GM21723 (cell line): ENCODE measurements at regions not wholly inside any gene's neighbourhood (a gene's known extent, or its start where the extent isn't known, plus 50 kb on each side); places are given as distances from the start of the nearest gene placed in this dataset.

ENCODE experiments used
- ATAC-seq: cut with Tn5 transposase; IDR thresholded peaks from one replicate; pipeline ENCODE4 v1.9.1; 2021; ENCODE audit warnings: mild to moderate bottlenecking, moderate library complexity; ENCODE audit not compliant: unreplicated experiment

- ATAC-seq, result no peak
These were observed 87.1 kb upstream of the PUDP start for GRCh38 chrX:7235071-7235470.

- ATAC-seq, result no peak
These were observed 85.8 kb upstream of the PUDP start for GRCh38 chrX:7233580-7234406.

DNA sequence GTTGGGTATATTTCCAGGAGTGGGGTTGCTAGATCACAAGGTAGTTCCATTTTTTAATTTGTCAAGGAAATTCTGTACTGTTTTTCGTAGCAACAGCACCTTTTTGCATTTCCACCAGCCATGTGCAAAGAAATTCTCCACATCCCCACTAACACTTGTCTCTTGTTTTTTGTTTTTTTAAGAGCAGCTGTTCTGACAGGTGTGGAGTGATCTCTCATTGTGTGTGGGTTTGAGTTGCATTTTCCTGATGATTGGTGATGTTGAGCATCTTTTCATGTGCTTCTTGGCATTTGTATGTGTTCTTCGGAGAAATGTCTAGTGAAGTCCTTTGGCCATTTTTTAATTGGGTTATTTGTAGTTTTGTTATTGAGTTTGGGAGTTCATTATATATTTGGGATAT is 80.3 kb upstream of the PUDP start:
- no peak for ATAC-seq

DNA sequence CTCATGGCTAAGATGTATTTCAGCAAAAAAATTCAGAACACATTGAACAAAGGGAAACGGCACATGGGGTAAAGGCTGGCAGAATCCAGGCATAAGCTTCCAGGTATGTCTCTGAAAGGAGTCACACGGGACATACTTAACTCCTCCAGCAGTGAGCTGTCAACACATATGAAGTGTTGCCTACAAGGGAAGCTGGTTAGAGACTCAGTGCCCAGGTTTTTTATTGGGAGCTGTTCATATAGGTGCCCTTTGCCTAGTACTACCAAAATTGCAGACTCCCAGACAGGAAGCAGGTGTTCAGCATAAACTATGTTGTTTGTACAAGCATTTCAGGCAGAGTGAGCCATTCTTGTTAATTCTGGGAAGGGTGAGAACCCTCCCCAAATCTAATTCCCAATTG is 77.4 kb upstream of the PUDP start:
- ATAC-seq, result no peak

GRCh38 chrX:7223271-7223670 is 75.3 kb upstream of the PUDP start:
- no peak for ATAC-seq

- ATAC-seq, result no peak
These were observed 72.2 kb upstream of the PUDP start for GRCh38 chrX:7220121-7220520.

DNA sequence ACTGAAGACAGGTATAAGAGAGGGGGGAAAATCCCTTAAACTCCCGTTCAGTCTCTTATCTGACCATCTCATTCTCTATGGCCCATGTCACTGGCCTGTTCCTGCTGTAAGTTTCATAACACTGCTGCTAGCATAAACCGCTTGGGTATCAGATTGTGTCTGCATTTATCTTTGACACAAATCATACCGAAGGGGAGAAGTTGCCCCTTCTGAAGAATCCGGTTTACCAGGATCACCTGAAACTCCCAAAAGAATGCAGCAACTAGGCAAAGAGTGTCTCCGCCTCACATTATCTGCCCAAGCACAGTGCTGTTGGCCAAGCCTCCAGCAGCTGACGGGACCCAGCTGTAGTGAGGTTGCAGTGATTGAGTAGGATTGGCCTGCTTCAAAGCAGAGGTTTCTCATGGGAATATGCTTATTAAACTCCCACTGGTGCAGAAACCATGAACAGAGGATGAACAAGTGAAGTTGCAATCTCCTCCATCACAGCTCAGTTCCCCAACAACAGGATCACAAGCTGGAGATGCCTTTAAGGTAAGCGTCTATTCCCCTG is 71.3 kb upstream of the PUDP start:
- peak; percentile 50 for ATAC-seq

GRCh38 chrX:7218321-7219152 is 70.6 kb upstream of the PUDP start:
- ATAC-seq, result no peak

DNA sequence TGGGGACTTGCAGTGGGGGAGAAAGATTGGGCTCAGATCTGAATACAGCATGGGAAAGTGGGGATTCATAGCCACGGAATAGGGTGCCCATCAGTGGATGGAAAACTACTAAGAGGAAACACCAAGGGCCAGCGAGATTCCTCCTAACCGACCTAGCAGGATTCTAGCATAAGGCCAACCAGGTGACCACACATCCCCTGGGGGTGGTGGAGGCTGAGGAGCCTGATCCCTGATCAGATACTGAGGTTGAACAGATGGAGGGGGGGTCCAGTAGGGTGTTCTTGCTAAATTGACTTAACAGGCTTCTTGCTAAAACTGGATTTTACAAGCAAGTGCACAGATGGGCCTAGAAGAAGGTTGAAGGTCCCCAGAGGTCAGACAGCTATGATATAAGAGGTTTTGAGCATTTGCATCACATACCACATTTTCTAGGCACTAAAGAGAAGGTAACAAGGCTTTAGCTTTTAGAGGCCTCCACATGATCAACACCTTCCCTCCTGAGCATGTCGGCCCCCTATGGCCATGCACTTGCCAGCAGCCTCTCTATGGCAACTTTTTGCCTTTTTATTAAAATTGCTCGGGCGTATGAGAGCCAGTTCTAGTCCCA is 69.1 kb upstream of the PUDP start:
- no peak for ATAC-seq

DNA sequence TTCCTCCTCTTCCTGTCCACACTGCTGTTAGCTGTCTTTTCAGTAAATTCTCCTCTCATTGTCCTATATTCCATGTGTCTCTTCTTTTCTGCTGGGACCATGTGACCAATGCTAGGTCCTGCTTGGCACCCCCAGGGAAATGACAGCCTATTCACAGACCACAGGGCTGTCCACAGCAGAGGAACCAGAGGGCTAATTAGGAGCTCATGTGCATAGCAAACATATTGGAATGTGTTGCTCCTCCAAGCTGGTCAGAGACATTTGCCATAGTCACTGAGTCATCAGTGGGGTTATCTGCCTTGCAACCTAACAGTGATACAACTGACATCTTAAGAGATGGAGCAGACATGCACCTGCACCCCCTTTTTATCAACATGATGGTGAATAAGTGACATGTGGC is 67.9 kb upstream of the PUDP start:
- ATAC-seq, result no peak

GRCh38 chrX:7214251-7214650 is 66.3 kb upstream of the PUDP start:
- no peak for ATAC-seq

DNA sequence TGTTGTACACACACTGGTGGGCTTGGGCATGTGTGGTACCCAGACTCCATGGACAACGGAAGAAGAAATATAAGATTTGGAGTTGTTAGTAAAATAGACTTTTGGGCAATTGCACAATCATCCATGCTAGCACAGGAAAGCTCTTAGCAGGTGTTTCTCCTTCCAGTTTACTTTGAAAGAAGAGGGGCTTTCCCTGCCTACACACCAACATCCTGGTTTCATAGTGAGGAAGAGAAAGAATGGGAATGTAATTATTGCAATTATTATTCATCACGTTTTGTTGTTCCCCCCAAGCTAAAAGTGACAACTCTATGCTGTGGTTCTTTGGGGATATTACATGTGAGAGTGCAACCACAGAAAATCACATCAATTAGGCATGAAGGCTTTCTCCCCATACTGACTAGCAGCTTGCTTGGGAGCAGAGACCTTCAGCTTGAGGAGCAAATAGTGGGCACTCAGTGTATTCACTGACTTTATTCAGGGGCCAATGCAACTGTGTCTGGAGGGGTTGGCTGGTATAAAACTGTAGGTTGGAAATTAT is 57.2 kb upstream of the PUDP start:
- ATAC-seq, result no peak

DNA sequence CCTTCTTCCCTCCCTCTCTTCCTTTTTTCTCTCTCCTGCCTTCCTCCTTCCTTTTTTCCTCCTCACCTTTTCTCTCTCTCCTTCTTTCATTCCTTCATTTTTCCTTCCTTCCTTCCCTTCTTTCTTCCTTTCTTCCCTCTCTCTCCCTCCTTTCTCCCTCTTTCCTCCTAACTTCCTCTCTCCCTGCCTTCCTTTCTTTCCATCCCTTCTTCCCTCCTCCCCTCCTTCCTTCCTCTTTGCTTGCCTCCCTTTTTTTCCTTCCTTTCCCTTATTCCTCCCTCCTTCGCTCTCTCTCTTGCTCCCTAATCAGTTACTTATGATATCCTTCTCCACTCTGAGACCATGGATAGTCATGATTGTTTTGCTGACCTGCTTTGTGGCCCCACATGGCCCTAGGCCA is 56.7 kb upstream of the PUDP start:
- no peak for ATAC-seq

DNA sequence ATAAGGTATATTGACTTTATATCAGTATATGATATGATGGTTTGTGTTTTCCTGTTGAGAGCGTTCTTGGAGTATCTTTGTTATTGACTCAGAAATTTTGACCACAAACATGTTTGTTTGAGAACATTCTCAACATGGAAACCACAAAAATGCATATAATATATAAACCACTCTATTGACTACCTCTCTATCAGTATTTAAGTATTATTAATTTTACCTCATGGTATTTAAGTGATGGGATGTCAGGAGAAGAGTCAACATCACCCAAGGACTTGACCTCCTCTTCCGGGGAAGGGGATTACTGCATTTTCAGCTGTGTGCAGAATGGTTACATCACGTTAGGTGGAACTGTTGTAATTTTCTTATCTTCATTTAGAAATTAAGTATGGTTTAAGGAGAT is 54.3 kb upstream of the PUDP start:
- ATAC-seq, result no peak

DNA sequence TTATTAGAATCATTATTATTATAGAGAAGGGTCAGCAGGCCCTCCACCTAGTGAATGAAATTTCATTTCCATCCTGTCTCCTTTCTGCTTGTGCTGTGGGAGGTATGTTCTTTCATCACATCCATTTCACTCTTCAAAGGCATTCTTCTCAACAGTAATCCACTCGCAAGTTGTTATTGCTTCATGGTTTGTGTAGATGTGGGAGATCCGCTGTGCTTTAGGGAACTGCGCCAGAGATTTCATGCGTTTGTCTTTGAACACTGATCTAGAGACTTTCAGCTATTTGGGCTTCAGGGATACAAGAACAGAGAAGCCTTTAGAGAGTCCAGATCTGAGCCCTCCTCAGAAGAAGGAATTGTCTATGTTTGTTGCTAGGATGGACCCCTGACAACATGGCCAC is 53.5 kb upstream of the PUDP start:
- no peak for ATAC-seq

DNA sequence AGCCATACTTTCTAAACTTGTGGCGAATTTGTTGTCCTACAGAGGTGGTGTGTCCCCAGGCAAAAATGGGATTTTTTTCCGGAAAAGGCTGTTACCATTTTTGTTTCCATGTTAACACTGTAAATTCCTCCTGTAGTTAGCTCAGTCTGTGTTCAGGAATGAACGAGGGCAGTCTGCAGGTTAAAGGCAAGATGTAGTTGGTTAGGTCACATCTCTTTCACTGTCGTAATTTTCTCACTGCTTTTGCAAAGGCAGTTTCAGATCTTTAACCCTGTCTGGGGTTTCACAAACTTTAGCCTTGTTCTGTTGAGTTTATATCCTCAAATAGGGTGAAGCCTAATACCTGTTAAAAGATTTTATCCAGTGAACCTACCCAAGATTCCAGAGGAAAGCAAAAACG is 50.5 kb upstream of the PUDP start:
- ATAC-seq, result no peak
